Breast epithelium (tissue), 4 donors: ENCODE measurements at regions not wholly inside any gene's neighbourhood (a gene's known extent, or its start where the extent isn't known, plus 50 kb on each side); places are given as distances from the start of the nearest gene placed in this dataset.

Experiments used
- DNase-seq, 2 donors: peaks; one replicate each; pipeline ENCODE4 v3.0.0-alpha.2; 2019; ENCODE audit warnings: low spot score in 2 of 2
- H3K27ac ChIP-seq, 2 donors: fragments of 200-600 bp; sonication (generic) in 1 of 2; one replicate each; pipeline ENCODE4 v1.5.1; 2016 to 2019; ENCODE audit warnings: mild to moderate bottlenecking in 1 of 2
- H3K27me3 ChIP-seq, 2 donors: fragments of 200-600 bp; sonication (generic) in 1 of 2; one replicate each; pipeline versions ENCODE4 v1.5.1 to v1.6.0; 2017 to 2019; ENCODE audit warnings: control low read depth in 1 of 2, mild to moderate bottlenecking in 1 of 2
- H3K36me3 ChIP-seq: fragments of 200-600 bp; one replicate; pipeline ENCODE4 v1.5.1; 2019
- H3K4me1 ChIP-seq, 2 donors: fragments of 200-600 bp; sonication (generic); one replicate each; pipeline ENCODE4 v1.5.1; 2016 to 2019; ENCODE audit warnings: control low read depth in 1 of 2
- H3K4me3 ChIP-seq, 3 donors: fragments of 200-600 bp; sonication (generic); 1 replicate in 2 of 3; 2 replicates in 1 of 3; pipeline ENCODE4 v1.5.1; 2016 to 2019; ENCODE audit warnings: mild to moderate bottlenecking in 3 of 3, moderate library complexity in 2 of 3
- H3K9me3 ChIP-seq, 2 donors: fragments of 200-600 bp; sonication (generic) in 1 of 2; one replicate each; pipeline ENCODE4 v1.5.1; 2016 to 2019; ENCODE audit warnings: control low read depth in 1 of 2
- CTCF ChIP-seq, 3 donors: fragments of 450-650 bp; IDR thresholded peaks; one replicate each; pipeline ENCODE4 v1.5.1; 2016 to 2017; ENCODE audit warnings: antibody characterized with exemption in 3 of 3, mild to moderate bottlenecking in 3 of 3, moderate library complexity in 3 of 3
- POLR2A ChIP-seq: fragments of 450-650 bp; IDR thresholded peaks from one replicate; pipeline ENCODE4 v1.6.1; 2016; ENCODE audit warnings: antibody characterized with exemption, mild to moderate bottlenecking, moderate library complexity
- POLR2AphosphoS5 ChIP-seq, 3 donors: sonication (generic); formaldehyde crosslinking; IDR thresholded peaks; one replicate each; pipeline ENCODE4 v1.6.1; 2017; ENCODE audit warnings: antibody characterized with exemption in 3 of 3
- intact Hi-C: fragments of 100-400 bp; cut with DNase I; formaldehyde crosslinking; loops from one replicate; pipeline ENCODE4 v1.15.1; 2023; ENCODE audit warnings: low total_unique reads

GRCh38 chr5:67488885-67489284 lies 292.3 kb upstream of the CD180 start:
- Histone ChIP-seq H3K27me3 (no peaks in the 10 kb centered on the region), H3K9me3 (no peaks in the 10 kb centered on the region), H3K4me3 (no peak overlapping the region), H3K4me1 (no peaks in the 10 kb centered on the region), H3K27ac (no peak overlapping the region), H3K36me3 (no peaks in the 10 kb centered on the region)
- intact Hi-C loops = no loop called here
- no peak for DNase-seq
- TF ChIP-seq POLR2AphosphoS5 (IDR thresholded peaks at IDR 0.05) (no peak), POLR2A (no peak), CTCF (IDR thresholded peaks at IDR 0.05) (no peak)

GRCh38 chr5:67487862-67488261 lies 291.3 kb upstream of the CD180 start:
- no peak overlapping the region for H3K4me3 ChIP-seq
- no peak overlapping the region for H3K27ac ChIP-seq
- TF ChIP-seq POLR2A (no peak), POLR2AphosphoS5 (IDR thresholded peaks at IDR 0.05) (no peak), CTCF (IDR thresholded peaks at IDR 0.05) (no peak)

GRCh38 chr5:67483453-67484030 lies 286.9 kb upstream of the CD180 start:
- H3K27ac ChIP-seq = no peak overlapping the region
- no peaks in the 10 kb centered on the region for H3K27me3 ChIP-seq
- no peak for DNase-seq
- TF ChIP-seq POLR2AphosphoS5 (IDR thresholded peaks at IDR 0.05) (no peak), POLR2A (no peak), CTCF (IDR thresholded peaks at IDR 0.05) (no peak)
- no peak overlapping the region for H3K4me3 ChIP-seq
- H3K36me3 ChIP-seq = no peaks in the 10 kb centered on the region
- H3K9me3 ChIP-seq = no peaks in the 10 kb centered on the region
- intact Hi-C loops = no loop called here
- no peaks in the 10 kb centered on the region for H3K4me1 ChIP-seq

More at GRCh38 chr5:67487862-67488261, 291.3 kb upstream of the CD180 start:
- Histone ChIP-seq H3K4me1 (no peaks in the 10 kb centered on the region), H3K36me3 (no peaks in the 10 kb centered on the region), H3K27me3 (no peaks in the 10 kb centered on the region), H3K9me3 (no peaks in the 10 kb centered on the region)
- intact Hi-C loops = no loop called here
- no peak for DNase-seq

- intact Hi-C loops = no loop called here
- no peaks in the 10 kb centered on the region for H3K36me3 ChIP-seq
- no peak overlapping the region for H3K27ac ChIP-seq
- H3K9me3 ChIP-seq = no peaks in the 10 kb centered on the region
- TF ChIP-seq POLR2A (no peak), CTCF (IDR thresholded peaks at IDR 0.05) (no peak), POLR2AphosphoS5 (IDR thresholded peaks at IDR 0.05) (no peak)
- DNase-seq = no peak
- H3K4me1 ChIP-seq = no peaks in the 10 kb centered on the region
- H3K4me3 ChIP-seq = no peak overlapping the region
- H3K27me3 ChIP-seq = no peaks in the 10 kb centered on the region
Observed at GRCh38 chr5:67481362-67481761, 284.8 kb upstream of the CD180 start.

- Histone ChIP-seq H3K4me3 (no peak overlapping the region), H3K9me3 (no peaks in the 10 kb centered on the region), H3K27ac (no peak overlapping the region), H3K27me3 (no peaks in the 10 kb centered on the region), H3K4me1 (no peaks in the 10 kb centered on the region), H3K36me3 (no peaks in the 10 kb centered on the region)
- no peak for DNase-seq
- no peak for TF ChIP-seq POLR2A
- intact Hi-C loops = no loop called here
Observed at GRCh38 chr5:67478337-67478736, 281.7 kb upstream of the CD180 start.

GRCh38 chr5:67476995-67477394 lies 280.4 kb upstream of the CD180 start:
- intact Hi-C loops = no loop called here
- Histone ChIP-seq H3K9me3 (no peaks in the 10 kb centered on the region), H3K27ac (no peak overlapping the region)

More at GRCh38 chr5:67476995-67477394, 280.4 kb upstream of the CD180 start:
- Histone ChIP-seq H3K27me3 (no peaks in the 10 kb centered on the region), H3K4me1 (no peaks in the 10 kb centered on the region), H3K36me3 (no peaks in the 10 kb centered on the region), H3K4me3 (no peak overlapping the region)
- TF ChIP-seq CTCF (IDR thresholded peaks at IDR 0.05) = no peak
- TF ChIP-seq POLR2AphosphoS5 (IDR thresholded peaks at IDR 0.05) = no peak
- no peak for TF ChIP-seq POLR2A
- DNase-seq = no peak
